ENCODE measurements at regions not wholly inside any gene's neighbourhood (a gene's known extent, or its start where the extent isn't known, plus 50 kb on each side); places are given as distances from the start of the nearest gene placed in this dataset.

GRCh38 chr2:167388497-167388896, 500.2 kb downstream of the XIRP2 start:
- TF ChIP-seq TSHZ2 (CRISPR knock-in tag; IDR thresholded peaks at IDR 0.05) (no peak), BACH2 (CRISPR knock-in tag; IDR thresholded peaks at IDR 0.05; ENCODE audit: borderline replicate concordance) (no peak), ZNF565 (CRISPR knock-in tag; conservative IDR thresholded peaks at IDR 0.05; ENCODE audit: low read depth) (no peak), CREB5 (CRISPR knock-in tag; IDR thresholded peaks at IDR 0.05; ENCODE audit: low read depth) (no peak), PATZ1 (CRISPR knock-in tag; IDR thresholded peaks at IDR 0.05; ENCODE audit: borderline replicate concordance) (no peak), ZNF70 (CRISPR knock-in tag; IDR thresholded peaks at IDR 0.05) (no peak), SNAI2 (CRISPR knock-in tag; IDR thresholded peaks at IDR 0.05) (no peak), ESRRG (CRISPR knock-in tag; IDR thresholded peaks at IDR 0.05) (no peak), ZFP3 (CRISPR knock-in tag; IDR thresholded peaks at IDR 0.05) (no peak), CSRNP3 (CRISPR knock-in tag; IDR thresholded peaks at IDR 0.05) (no peak), ISL1 (CRISPR knock-in tag; IDR thresholded peaks at IDR 0.05) (no peak), RARB (CRISPR knock-in tag; IDR thresholded peaks at IDR 0.05) (no peak), OSR1 (CRISPR knock-in tag; IDR thresholded peaks at IDR 0.05) (no peak)

All from SK-N-SH treated with all-trans-retinoic acid at 6 μM for 48 hours (cell line).